HG02970 (cell line): ENCODE measurements at regions not wholly inside any gene's neighbourhood (a gene's known extent, or its start where the extent isn't known, plus 50 kb on each side); places are given as distances from the start of the nearest gene placed in this dataset.

Experiments used
- ATAC-seq: cut with Tn5 transposase; IDR thresholded peaks from one replicate; pipeline ENCODE4 v1.9.1; 2021; ENCODE audit warnings: mild to moderate bottlenecking, moderate library complexity, moderate number of reproducible peaks; ENCODE audit not compliant: unreplicated experiment, low FRiP score

GRCh38 chr14:59086241-59086882, 102.1 kb upstream of the DAAM1 start:
- ATAC-seq, result no peak

GRCh38 chr14:59087240-59087639, 101.2 kb upstream of the DAAM1 start:
- no peak for ATAC-seq

- no peak for ATAC-seq
These were observed 100.8 kb upstream of the DAAM1 start for GRCh38 chr14:59087711-59088110.

- no peak for ATAC-seq
These were observed 97.9 kb upstream of the DAAM1 start for GRCh38 chr14:59090572-59090971.

- ATAC-seq, result no peak
These were observed 97.1 kb upstream of the DAAM1 start for GRCh38 chr14:59091404-59091803.

- ATAC-seq, result no peak
These were observed 96.5 kb upstream of the DAAM1 start for GRCh38 chr14:59091976-59092375.

GRCh38 chr14:59093902-59094301, 94.6 kb upstream of the DAAM1 start:
- ATAC-seq, result no peak

- no peak for ATAC-seq
These were observed 92.2 kb upstream of the DAAM1 start for GRCh38 chr14:59096303-59096702.

- no peak for ATAC-seq
These were observed 90.8 kb upstream of the DAAM1 start for GRCh38 chr14:59097681-59098080.

- ATAC-seq, result no peak
These were observed 90.1 kb upstream of the DAAM1 start for GRCh38 chr14:59098377-59098776.

- no peak for ATAC-seq
These were observed 88.3 kb upstream of the DAAM1 start for GRCh38 chr14:59100205-59100604.

- no peak for ATAC-seq
These were observed 87.0 kb upstream of the DAAM1 start for GRCh38 chr14:59101476-59101875.

GRCh38 chr14:59103396-59103795, 85.1 kb upstream of the DAAM1 start:
- no peak for ATAC-seq

- no peak for ATAC-seq
These were observed 80.6 kb upstream of the DAAM1 start for GRCh38 chr14:59107819-59108218.

- no peak for ATAC-seq
These were observed 71.5 kb upstream of the DAAM1 start for GRCh38 chr14:59116984-59117415.

- ATAC-seq, result no peak
These were observed 70.5 kb upstream of the DAAM1 start for GRCh38 chr14:59117754-59118528.

GRCh38 chr14:59120921-59121320, 67.5 kb upstream of the DAAM1 start:
- ATAC-seq, result no peak

- ATAC-seq, result no peak
These were observed 64.9 kb upstream of the DAAM1 start for GRCh38 chr14:59123531-59123930.

GRCh38 chr14:59123975-59124374, 64.5 kb upstream of the DAAM1 start:
- ATAC-seq, result no peak

- ATAC-seq, result no peak
These were observed 63.3 kb upstream of the DAAM1 start for GRCh38 chr14:59125156-59125555.

- no peak for ATAC-seq
These were observed 61.6 kb upstream of the DAAM1 start for GRCh38 chr14:59126714-59127436.

- ATAC-seq, result no peak
These were observed 61.1 kb upstream of the DAAM1 start for GRCh38 chr14:59127437-59127732.
